HG02870 (cell line): ENCODE measurements at regions not wholly inside any gene's neighbourhood (a gene's known extent, or its start where the extent isn't known, plus 50 kb on each side); places are given as distances from the start of the nearest gene placed in this dataset.
"Not testable (repeated sequence)": the region's sequence is repeated elsewhere in the genome, so short reads cannot be mapped to it uniquely, and the experiment has no call there.

Experiments
- ATAC-seq: cut with Tn5 transposase; IDR thresholded peaks from one replicate; pipeline ENCODE4 v1.9.1; 2021; ENCODE audit warnings: mild to moderate bottlenecking, moderate library complexity; ENCODE audit not compliant: unreplicated experiment

DNA sequence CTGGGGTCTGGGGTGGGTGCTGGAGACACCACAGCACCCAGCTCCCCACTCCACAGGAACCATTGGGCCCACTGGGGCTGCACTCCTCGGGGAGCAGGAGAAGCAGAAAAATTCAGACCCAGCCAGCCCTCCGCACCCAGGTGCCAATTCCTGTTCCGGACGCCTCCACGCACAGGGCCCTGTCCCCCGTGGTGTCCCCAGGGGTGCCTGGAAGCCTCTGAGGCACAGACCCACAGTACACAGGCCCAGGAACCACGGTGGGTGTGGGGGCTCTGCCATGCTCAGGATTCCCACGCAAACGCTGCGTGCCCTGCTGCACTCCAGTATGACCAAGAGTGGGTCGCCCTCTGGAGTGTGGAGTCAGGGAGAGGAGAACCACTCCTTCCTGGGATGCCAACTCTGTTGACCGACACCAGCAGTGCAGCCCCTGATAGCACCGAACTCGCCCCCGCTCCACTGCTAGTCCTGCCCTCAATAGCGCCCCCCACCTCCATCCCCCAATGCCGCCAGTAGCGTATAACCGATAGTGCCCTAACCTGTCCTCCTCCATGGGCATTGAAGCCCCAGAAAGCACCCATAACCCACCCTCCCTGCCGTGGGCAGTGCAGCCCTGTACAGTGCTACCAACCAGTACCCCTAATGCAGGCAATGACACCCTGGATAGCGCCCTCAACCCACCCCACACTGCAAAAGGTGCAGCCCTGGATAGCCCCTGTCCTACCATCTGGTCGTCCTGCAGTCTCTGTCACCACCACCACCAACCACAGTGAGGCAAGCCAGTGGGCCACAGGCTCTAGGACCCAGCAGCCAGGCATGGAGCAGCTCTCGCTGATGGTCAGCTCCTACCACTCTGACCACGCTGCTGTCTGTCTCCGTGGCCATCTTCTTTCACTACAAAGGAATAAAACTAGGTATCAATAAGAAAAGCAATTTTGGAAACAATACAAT lies 2877.2 kb downstream of the RPIA start:
- ATAC-seq: not testable (repeated sequence)

DNA sequence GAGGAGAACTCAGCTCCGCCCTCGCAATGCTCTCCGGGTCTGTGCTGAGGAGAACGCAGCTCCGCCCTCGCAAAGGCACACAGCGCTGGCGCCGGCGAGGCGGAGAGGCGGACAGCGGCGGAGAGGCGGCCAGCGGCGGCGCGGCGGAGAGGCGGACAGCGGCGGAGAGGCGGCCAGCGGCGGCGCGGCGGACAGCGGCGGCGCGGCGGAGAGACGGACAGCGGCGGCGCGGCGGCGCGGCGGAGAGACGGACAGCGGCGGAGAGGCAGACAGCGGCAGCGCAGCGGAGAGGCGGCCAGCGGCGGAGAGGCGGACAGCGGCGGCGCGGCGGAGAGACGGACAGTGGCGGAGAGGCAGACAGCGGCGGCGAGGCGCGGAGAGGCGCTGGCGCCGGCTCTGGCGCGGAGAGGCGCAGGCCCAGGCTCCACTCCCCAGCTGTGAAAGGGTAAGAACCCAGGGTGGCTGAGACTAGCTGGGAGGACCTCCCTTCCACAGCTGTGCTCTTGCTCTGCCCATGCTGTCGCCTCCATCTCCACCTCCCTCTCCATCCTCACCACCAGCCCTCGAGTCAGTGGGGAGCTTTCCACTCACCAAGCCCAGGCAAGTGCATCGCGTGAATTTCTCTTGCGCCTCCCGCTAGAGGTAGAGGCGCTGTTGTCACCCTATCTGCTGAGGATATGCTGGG lies 2879.9 kb downstream of the RPIA start:
- ATAC-seq: not testable (repeated sequence)

DNA sequence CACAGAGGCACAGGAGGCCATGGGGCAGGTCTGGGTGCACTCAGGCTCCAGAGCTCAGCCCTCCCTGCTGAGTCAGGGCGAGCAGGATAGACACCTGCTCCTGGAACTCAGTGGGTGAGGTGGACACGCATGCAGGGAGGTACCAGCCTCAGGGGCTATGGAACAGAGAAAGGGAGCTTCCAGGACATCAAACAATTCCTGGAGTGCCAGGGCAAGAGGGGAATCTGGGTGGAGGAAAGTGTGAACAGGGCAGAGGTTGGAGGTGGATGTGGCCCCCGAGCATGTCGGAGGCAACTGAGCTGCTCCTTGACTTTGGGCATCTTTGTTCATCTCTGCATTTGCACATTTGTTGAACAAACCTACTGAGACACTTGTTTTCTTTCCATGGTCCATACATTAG lies 2881.5 kb downstream of the RPIA start:
- not testable (repeated sequence) for ATAC-seq

DNA sequence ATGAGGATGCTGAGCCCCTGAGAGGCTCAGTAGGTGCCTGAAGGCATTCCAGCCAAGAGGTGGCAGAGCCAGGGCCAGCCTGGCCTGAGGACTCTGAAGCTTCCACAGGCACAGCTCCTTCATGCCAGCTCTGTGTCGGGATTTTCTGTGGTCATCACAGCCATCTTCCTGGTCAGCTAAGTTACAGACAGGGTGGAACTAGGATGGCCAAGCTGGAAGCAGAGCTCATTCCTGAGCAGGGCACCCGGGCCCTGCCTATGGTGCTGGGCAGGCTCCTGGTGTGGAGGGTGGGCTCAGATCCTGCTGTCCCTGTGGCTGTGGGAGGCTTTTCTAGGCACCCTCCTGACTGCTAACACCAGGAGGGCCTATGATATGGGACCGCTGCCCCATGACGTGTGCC lies 2882.3 kb downstream of the RPIA start:
- ATAC-seq: not testable (repeated sequence)

DNA sequence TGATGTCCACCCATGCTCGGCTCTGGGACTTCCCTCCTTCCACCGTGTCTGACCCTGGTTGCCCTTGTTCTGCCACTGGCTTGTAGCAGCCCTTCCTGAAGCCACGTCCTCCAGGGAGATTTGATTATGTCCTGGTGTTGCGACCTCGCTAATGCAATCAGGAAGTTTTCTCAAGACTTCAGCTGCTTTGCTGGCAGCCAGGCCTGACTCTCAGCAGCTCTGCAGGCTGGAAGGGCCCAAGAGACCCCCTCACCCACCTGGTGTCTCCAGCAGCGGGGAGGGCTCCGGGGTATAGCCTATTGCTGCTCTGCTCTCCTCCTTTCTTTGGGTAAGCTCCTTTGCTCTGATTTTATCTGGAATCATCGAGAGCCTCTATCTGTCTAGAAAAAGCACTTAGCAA lies 2882.8 kb downstream of the RPIA start:
- ATAC-seq: not testable (repeated sequence)

DNA sequence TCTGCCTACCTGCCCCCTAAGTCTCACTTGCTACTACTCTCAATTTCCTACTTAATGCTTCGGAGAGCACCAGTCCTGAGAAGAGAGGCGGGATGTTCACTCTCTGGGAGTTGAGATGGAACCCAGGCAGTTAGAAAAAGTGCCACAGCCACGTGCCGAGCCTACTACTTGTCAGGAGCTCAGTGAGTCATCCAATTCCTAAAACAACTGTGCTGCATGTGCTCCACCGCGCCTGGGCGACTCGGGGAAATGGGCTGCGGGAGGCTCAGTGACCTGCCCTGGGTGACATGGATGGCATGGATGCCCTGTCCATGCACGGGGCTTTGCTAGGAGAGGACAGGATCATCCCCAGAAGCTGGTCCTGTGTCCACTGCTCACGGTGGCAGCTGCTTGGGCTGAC lies 2884.2 kb downstream of the RPIA start:
- ATAC-seq: not testable (repeated sequence)

DNA sequence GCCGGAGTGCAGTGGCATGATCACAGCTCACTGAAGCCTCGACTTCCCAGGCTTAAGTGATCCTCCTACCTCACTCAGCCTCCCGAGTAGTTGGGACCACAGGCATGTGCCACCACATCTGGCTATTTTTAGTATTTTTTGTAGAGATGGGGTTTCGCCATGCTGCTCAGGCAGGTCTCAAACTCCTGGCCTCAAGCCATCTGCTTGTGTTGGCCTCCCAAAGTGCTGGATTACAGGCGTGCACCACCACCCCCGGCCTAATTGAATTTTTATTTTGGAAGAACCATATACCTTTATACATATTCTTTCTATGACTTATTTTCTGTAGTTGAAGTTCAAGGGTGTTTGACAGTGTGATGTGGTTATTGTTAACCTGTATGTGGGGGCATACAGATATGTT lies 2885.9 kb downstream of the RPIA start:
- not testable (repeated sequence) for ATAC-seq

DNA sequence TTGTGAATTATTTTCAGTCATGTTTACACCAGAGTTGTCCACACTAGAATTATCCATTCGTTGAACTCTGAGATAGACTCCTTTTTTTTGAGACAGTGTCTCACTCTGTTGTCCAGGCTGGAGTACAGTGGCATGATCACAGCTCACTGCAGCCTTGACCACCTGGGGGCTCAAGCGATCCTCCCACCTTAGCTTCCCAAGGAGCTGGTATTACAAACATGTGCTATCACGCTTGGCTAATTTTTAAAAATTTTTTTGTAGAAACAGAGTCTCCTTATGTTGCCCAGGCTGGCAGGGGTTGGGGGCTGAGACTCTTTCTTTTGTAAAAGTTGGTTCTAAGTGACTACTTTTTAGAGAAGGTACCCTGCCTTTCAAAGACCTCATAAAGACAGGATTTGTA lies 2887.2 kb downstream of the RPIA start:
- ATAC-seq: not testable (repeated sequence)

DNA sequence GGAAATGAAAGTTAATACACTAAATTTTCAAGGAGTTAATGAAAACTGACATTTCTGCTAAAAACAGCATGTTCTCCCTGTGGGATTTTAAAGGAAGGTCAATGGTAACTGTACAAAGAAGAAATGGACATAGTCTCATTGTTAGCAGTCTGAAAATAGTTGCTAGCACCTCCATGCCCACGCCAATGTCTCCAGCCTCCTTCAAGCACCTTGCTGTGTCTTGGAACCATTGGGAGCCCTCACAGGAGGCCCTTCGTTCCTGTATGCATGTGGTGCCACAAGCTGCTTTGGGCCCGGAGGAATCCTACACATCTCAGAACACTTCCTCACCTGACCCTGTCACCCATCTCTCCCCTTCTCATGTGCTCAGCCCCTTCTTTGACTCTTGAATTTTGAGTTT lies 2888.1 kb downstream of the RPIA start:
- not testable (repeated sequence) for ATAC-seq

DNA sequence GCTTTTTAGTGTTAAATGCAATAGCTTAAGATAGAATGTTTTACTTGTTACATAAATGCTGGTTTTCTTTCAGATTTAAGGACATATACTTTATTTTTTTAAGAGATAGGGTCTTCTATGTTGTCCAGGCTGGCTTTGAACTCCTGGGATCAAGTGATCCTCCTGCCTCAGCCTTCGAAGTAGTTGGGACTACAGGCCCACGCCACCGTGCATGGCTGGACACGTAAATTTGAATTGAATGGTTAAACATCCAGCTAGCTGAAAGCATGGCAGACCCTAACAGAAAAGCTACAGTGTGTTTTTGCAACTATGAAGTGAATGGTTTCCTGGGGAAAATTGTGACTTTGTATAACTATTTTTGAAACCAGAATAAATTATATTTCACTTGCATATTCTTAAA lies 2888.6 kb downstream of the RPIA start:
- ATAC-seq: not testable (repeated sequence)

DNA sequence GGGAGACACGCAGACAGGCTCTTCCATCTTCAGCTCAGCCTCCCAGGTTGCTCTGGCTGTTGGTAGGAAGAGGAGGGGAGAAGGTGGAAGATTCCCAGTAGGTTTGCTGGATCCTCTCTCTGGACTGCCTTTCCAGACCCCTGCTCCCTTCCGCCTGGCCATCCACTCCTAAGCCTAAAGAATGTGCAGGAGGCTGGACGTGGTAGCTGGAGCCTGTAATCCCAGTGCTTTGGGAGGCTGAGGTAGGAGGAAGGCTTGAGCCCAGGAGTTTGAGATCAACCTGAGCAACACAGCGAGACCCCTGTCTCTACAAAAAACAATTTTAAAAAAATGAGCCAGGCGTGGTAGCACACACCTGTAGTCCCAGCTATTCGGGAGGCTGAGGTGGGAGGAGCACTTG lies 2895.6 kb downstream of the RPIA start:
- not testable (repeated sequence) for ATAC-seq

DNA sequence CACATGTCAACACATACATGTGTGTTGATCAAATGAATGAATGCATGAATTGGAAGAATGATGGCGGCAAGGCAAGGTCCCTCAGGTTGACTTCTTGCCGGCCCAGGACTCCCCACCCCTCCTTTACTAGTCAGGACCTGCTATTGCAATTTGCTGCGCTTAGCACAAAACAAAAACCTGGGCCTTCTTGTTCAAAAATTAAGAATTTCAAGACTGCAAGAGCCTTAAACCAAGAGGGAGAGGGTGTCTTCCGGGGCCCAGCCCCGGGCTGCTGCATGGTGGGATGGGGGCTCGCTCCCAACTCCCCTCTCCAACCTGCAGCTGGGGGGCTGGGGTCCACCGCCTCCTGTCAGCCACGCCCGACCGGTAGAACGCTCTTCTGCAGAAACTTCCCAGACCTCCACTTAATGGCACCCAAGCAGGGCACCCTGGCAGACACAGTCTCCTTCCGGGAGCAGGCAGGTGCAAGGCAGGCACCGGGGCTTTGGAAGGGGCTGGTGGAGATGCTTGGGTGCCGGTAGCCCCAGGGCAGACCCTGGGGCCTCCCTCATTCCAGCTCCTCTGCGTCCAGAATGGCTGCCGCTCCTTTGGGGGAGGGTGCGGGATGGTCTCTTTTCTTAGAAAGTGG lies 2896.5 kb downstream of the RPIA start:
- ATAC-seq: not testable (repeated sequence)

DNA sequence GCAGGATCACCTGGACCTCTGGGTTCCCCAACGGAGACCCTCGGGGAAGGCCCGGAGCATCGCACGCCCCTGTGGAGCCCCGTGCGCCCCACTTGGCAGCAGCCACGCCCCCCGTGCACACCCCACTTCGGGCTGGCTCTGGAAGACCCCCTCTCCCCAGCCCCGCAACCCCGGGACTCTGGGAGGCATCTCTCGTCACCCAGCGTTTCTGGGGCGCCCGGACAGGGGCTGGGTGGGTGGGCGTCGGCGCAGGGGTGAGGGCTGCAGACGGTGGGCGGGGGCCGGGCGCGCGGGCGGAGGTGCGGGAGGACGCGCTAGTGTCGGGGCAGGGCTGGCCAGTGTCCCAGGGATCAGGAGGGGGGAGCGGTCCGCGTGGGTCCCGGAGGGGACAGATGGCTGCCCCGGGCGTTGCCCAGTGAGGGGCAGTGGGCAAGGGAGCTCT lies 2897.3 kb downstream of the RPIA start:
- not testable (repeated sequence) for ATAC-seq

DNA sequence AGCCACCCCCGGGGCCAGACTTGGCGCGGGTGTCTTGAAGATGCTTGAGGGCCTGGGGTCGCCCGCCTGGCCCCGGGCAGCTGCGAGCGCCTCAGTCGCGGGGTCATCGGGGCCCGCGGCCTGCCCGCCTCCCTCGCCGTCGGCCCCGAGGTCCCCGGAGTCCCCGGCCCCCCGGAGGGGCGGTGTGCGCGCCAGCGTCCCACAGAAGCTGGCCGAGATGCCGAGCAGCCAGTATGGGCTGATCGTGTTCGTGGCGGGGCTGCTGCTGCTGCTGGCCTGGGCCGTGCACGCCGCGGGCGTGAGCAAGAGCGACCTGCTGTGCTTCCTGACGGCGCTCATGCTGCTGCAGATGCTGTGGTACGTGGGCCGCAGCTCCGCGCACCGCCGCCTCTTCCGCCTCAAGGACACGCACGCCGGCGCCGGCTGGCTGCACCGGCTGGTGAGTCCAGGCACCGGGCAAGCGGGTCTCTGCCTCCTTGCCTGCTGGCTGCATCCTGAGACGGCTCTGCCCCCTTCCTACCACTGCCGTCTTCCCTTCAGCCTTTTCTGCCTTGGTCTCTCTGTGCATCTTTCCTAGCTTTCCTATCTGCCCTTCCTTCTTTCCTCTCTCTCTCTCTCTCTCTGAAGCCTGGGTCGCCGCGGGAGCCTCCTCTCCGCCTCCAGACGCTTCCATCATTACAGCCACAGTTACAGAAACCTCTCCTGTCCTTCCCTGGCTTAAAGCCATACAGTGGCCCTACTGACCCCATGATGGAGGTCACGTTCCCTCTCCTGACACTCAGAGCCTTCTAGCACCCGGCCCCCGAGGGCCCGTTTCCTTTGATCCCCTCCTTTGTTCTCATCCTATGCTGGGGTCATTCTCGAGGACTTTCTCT lies 2898.2 kb downstream of the RPIA start:
- not testable (repeated sequence) for ATAC-seq

DNA sequence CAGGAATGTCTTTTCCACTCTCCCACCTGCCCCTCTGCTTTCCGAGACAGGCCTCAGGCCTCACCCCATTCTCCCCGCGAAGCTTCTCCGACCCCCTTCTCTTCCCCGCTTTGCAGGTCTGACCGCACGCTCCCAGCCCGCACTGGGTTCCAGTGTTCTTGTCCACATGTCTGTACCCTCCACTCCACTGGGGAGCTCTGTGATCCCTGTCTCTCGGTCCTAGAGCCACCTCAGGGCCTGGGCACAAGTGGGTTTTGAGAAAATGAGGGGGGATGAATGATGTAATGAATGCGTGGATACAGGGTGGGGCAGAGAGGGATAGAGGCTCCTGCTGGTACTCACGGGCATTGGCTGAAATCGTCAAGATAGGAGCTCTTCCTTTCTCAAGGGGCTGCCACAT lies 2898.9 kb downstream of the RPIA start:
- not testable (repeated sequence) for ATAC-seq

DNA sequence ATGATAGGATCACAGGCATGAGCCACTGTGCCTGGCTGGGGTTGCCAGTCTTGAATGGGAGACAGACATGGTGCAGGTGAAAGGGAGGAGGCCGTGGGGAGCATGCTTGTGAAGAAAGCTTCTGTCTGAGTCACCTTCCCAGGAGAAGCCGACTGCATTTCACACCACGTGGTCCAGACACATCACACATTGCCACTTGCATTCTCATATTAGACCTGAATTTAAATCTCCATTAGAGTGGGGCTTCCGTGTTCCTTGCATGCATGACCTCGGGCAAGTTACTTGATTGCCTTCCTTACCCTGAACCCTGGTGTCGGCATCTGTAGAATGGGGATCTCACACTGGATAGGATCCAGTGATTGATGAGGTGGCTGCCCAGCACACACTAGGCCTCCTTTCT lies 2899.6 kb downstream of the RPIA start:
- not testable (repeated sequence) for ATAC-seq

DNA sequence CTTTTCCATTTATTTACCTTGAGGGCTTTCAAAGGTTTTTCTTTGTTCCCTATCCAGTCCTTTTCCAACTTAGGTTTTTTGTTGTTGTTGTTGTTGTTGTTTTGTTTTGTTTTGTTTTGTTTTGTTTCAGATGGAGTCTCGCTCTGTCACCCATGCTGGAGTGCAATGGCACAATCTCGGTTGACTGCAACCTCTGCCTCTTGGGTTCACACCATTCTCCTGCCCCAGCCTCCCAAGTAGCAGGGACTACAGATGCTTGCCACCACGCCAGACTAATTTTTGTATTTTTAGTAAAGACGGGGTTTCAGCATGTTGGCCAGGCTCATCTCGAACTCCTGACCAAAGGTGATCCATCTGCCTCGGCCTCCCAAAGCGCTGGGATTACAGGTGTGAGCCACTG lies 2906.0 kb downstream of the RPIA start:
- ATAC-seq: not testable (repeated sequence)

DNA sequence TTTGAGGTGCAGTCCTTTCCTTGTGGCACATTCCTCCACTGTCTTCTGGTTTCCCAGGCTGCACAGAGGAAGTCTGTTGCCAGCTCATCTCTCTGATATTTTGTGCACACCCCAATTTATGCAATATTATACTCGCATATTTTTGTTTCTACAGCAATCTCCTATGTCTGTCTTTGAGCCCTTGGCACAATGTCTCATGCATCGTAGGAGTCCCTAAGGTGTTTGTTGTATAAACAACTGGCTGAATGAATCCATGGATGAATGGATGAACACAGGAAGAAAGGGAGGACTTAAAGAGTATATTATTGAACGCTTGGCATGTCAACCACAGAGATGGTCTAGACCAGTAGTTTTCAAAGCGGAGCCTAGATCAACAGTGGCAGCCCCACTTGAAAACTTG lies 2907.0 kb downstream of the RPIA start:
- not testable (repeated sequence) for ATAC-seq

DNA sequence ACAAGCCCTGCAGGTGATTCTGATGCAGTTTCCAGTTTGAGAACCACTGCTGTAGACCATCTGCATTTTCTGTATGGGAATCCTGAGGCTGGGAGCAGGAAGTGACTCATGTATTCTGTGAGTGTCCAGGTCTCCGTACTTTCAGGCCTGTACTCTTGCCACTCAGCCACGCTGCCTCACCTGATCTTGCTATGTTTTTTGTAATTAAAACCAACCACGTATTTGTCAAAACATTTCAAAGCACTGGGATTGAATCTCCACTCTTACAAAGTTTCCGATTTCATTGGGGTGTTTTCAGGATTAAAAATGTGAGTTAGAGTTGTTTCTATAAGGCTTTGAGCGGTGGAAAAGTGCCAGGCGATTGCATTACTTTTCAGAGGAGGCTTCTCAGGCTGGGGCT lies 2907.5 kb downstream of the RPIA start:
- not testable (repeated sequence) for ATAC-seq

DNA sequence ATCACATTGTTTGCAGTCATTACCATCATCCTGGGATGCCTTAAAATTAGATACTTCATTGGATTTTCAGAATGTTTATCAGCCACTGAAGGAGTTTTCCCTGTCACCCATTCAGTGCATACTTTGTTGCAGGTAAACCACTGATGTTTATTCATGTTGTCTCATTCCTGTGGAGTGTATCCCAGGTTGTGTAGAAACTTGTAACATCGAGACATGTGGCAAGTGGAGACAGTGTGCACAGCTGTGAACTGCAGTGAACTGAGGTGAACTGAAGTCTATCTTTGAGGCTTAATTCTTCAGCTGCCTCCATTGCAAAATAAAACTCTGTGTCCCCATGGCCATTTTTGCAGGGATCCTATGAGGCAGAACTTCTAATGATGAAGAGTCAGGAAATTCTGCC lies 2911.4 kb downstream of the RPIA start:
- ATAC-seq: not testable (repeated sequence)
